Panc1 (cell line): ENCODE measurements at regions not wholly inside any gene's neighbourhood (a gene's known extent, or its start where the extent isn't known, plus 50 kb on each side); places are given as distances from the start of the nearest gene placed in this dataset.

ENCODE experiments used
- ATAC-seq: fragments of 200-7000 bp; cut with Tn5 transposase; 2 replicates; pipeline ENCODE4 v1.9.1; 2020; ENCODE audit warnings: mild to moderate bottlenecking, moderate library complexity
- BruUV-seq: library from RNA; stranded (reverse); fragments of 400-500 nt; replicated peaks from 2 replicates; lab custom pipeline; 2021; lab: Mats Ljungman, UMichigan
- CTCF ChIA-PET: fragments of 300-600 bp; sonication (Branson Sonifier 250); formaldehyde crosslinking; loops from one replicate; lab custom pipeline; 2022; ENCODE audit warnings: antibody characterized with exemption; lab: Charles Lee
- POLR2A ChIA-PET: fragments of 300-600 bp; sonication (Branson Sonifier 250); formaldehyde crosslinking; loops from one replicate; lab custom pipeline; 2022; ENCODE audit warnings: antibody characterized with exemption; lab: Charles Lee
- DNase-seq: peaks from one replicate; pipeline ENCODE4 v3.0.0-alpha.2; 2010; ENCODE audit warnings: low read depth, low spot score
- H3K27ac ChIP-seq: 2 replicates; pipeline ENCODE4 v1.5.1; 2011; ENCODE audit warnings: mild to moderate bottlenecking, low read length, inconsistent platforms
- H3K27me3 ChIP-seq: fragments of 200-500 bp; sonication (Bioruptor generic); 2 replicates; pipeline ENCODE4 v1.6.0; 2014; ENCODE audit warnings: low read length, inconsistent platforms; ENCODE audit not compliant: control insufficient read depth, insufficient read depth
- H3K36me3 ChIP-seq: fragments of 200-500 bp; sonication (Bioruptor generic); 2 replicates; pipeline ENCODE4 v1.5.1; 2014; ENCODE audit warnings: inconsistent platforms, mild to moderate bottlenecking, low read length, moderate library complexity; ENCODE audit not compliant: control insufficient read depth, insufficient read depth
- H3K4me1 ChIP-seq: 2 replicates; pipeline ENCODE4 v1.5.1; 2011; ENCODE audit warnings: inconsistent platforms, mild to moderate bottlenecking, low read length, moderate library complexity; ENCODE audit not compliant: control insufficient read depth, insufficient read depth
- H3K4me3 ChIP-seq, 2 experiments: 2 replicates each; pipeline ENCODE4 v1.5.1; 2011 to 2012; ENCODE audit warnings: low read depth in 2 of 2, low read length in 2 of 2, mild to moderate bottlenecking in 2 of 2, inconsistent platforms in 1 of 2, moderate library complexity in 1 of 2
- H3K9me3 ChIP-seq: fragments of 200-500 bp; sonication (Bioruptor generic); 2 replicates; pipeline ENCODE4 v1.5.1; 2014; ENCODE audit warnings: low read depth, mild to moderate bottlenecking, inconsistent platforms, low read length, moderate library complexity; ENCODE audit not compliant: control insufficient read depth, insufficient read depth
- POLR2AphosphoS5 ChIP-seq: IDR thresholded peaks from 2 replicates; pipeline ENCODE4 v1.6.1; 2012; ENCODE audit warnings: mild to moderate bottlenecking, low read depth, low read length, moderate library complexity
- REST ChIP-seq, 2 experiments: IDR thresholded peaks; 2 replicates each; pipeline ENCODE4 v1.6.1; 2011 to 2012; ENCODE audit warnings: low read depth in 2 of 2, control low read depth in 1 of 2, low read length in 1 of 2, mild to moderate bottlenecking in 1 of 2, moderate library complexity in 1 of 2; ENCODE audit not compliant: insufficient read depth in 1 of 2
- SIN3A ChIP-seq: IDR thresholded peaks from 2 replicates; pipeline ENCODE4 v1.6.1; 2012; ENCODE audit warnings: low read depth, mild to moderate bottlenecking, low read length, moderate library complexity, borderline replicate concordance; ENCODE audit not compliant: insufficient read depth
- TCF7L2 ChIP-seq: IDR thresholded peaks from 2 replicates; pipeline ENCODE4 v1.6.1; 2011; ENCODE audit warnings: mild to moderate bottlenecking, low read depth, low read length, inconsistent platforms
- in situ Hi-C: cut with HindIII; loops from 2 replicates; pipeline ENCODE4 v1.10.0; 2016; ENCODE audit warnings: low sequenced_read_pairs, low pct_unique_long_range_greater_than_20kb
- intact Hi-C: fragments of 100-400 bp; cut with micrococcal nuclease; formaldehyde crosslinking; loops from one replicate; pipeline ENCODE4 v1.10.0; 2022; ENCODE audit not compliant: unreplicated experiment
- TF ChIP-seq, protein P1 (sequence below): fragments of 450-650 bp; IDR thresholded peaks from 2 replicates; pipeline ENCODE4 v1.5.1; 2017; ENCODE audit warnings: mild to moderate bottlenecking

- no TSS peak for BruUV-seq
- in situ Hi-C loops, result no loop called here
- intact Hi-C loops, result no loop called here
These were observed 402.8 kb upstream of the PCDH15 start for GRCh38 chr10:55203874-55204273.

DNA sequence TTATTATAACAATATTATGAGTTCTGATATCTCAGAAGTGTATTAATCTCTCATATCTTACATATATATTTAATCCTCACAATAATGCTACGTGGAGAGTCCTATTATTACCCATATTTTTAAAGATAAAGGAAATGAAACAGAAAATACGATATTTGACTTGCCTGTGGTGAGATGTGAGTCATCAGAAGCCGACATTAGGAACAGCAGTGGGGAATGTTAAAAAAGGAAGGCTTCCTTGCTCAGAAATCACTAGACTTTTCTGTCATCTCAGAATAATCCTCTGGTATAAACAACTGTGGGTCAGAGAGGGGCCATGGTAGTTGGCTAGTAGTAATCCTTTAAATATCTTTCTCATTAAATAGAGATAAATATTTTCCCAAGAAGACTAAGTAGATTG is 402.3 kb upstream of the PCDH15 start:
- H3K36me3 ChIP-seq, result no peaks in the 10 kb centered on the region
- no TSS peak for BruUV-seq
- no peak overlapping the region for H3K4me3 ChIP-seq
- ATAC-seq, result no peak
- no peak for DNase-seq
- H3K27me3 ChIP-seq, result no peaks in the 10 kb centered on the region
- no peaks in the 10 kb centered on the region for H3K4me1 ChIP-seq
- POLR2A ChIA-PET, result no interaction called here
- CTCF ChIA-PET, result no interaction called here
- no peak overlapping the region for H3K27ac ChIP-seq
- intact Hi-C loops (no loop called here), in situ Hi-C loops (no loop called here)
- TF ChIP-seq REST (IDR thresholded peaks at IDR 0.05; ENCODE audit: insufficient read depth in 1 of 2, low read depth in 2 of 2, low read length in 1 of 2), result no peak
- no peak for TF ChIP-seq SIN3A
- no peak for TF ChIP-seq POLR2AphosphoS5
- TF ChIP-seq, protein P1, sequence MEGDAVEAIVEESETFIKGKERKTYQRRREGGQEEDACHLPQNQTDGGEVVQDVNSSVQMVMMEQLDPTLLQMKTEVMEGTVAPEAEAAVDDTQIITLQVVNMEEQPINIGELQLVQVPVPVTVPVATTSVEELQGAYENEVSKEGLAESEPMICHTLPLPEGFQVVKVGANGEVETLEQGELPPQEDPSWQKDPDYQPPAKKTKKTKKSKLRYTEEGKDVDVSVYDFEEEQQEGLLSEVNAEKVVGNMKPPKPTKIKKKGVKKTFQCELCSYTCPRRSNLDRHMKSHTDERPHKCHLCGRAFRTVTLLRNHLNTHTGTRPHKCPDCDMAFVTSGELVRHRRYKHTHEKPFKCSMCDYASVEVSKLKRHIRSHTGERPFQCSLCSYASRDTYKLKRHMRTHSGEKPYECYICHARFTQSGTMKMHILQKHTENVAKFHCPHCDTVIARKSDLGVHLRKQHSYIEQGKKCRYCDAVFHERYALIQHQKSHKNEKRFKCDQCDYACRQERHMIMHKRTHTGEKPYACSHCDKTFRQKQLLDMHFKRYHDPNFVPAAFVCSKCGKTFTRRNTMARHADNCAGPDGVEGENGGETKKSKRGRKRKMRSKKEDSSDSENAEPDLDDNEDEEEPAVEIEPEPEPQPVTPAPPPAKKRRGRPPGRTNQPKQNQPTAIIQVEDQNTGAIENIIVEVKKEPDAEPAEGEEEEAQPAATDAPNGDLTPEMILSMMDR, result no peak
- TF ChIP-seq TCF7L2, result no peak
- H3K9me3 ChIP-seq, result no peaks in the 10 kb centered on the region

More at GRCh38 chr10:55203874-55204273, 402.8 kb upstream of the PCDH15 start:
- H3K36me3 ChIP-seq, result no peaks in the 10 kb centered on the region
- H3K4me3 ChIP-seq, result no peak overlapping the region
- TF ChIP-seq, protein P1, result no peak
- no peak overlapping the region for H3K27ac ChIP-seq
- DNase-seq, result no peak
- ATAC-seq, result no peak
- ChIA-PET POLR2A (no interaction called here), CTCF (no interaction called here)
- H3K27me3 ChIP-seq, result no peaks in the 10 kb centered on the region
- no peaks in the 10 kb centered on the region for H3K9me3 ChIP-seq
- no peaks in the 10 kb centered on the region for H3K4me1 ChIP-seq

DNA sequence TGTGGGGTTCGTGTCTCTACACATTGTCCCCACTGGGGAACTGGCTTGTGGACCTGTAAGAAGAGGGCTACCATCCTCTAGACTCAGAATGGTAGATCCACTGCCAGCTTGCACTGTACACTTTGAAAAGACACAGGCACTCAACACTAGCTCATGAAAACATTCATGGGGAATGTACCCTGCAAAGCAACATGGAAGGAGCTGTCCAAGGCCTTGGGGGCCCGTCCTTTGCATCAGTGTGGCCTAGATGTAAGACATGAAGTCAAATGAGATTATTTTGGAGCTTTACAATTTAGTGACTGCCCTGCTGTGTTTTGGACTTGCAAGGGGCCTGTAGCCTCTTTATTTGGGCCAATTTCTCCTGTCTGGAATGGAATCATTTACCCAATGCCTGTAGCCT is 399.0 kb upstream of the PCDH15 start:
- POLR2A ChIA-PET, result no interaction called here
- ATAC-seq, result no peak
- Histone ChIP-seq H3K4me1 (no peaks in the 10 kb centered on the region), H3K4me3 (no peak overlapping the region), H3K9me3 (no peaks in the 10 kb centered on the region), H3K27me3 (no peaks in the 10 kb centered on the region), H3K27ac (no peak overlapping the region), H3K36me3 (no peaks in the 10 kb centered on the region)
- TF ChIP-seq REST (IDR thresholded peaks at IDR 0.05; ENCODE audit: insufficient read depth in 1 of 2, low read depth in 2 of 2, low read length in 1 of 2) (peak; percentile 73 to 74), TCF7L2 (no peak)
- BruUV-seq, result no TSS peak
- intact Hi-C loops (no loop called here), in situ Hi-C loops (no loop called here)
- no peak for DNase-seq
- CTCF ChIA-PET, result no interaction called here
